Stimulated activated effector memory CD8-positive, alpha-beta T cell treated with anti-CD3 and anti-CD28 coated beads, Interleukin-12 subunit alpha, Interleukin-12 subunit beta, amount 100 ng/mL, for 72 hours (primary cell): ENCODE measurements at regions not wholly inside any gene's neighbourhood (a gene's known extent, or its start where the extent isn't known, plus 50 kb on each side); places are given as distances from the start of the nearest gene placed in this dataset.

ENCODE experiments used
- ATAC-seq: fragments of 150-1000 bp; cut with Tn5 transposase; 2 replicates; pipeline ENCODE4 v1.10.0; 2021
- DNase-seq, 2 donors: peaks; one replicate each; pipeline ENCODE4 v3.0.0; 2021 to 2022; ENCODE audit warnings: low spot score in 2 of 2
- H3K27ac Mint-ChIP-seq: one replicate; pipeline ENCODE4 v1.8.0; 2022; ENCODE audit warnings: mild to moderate bottlenecking, mixed read lengths
- H3K36me3 Mint-ChIP-seq: one replicate; pipeline ENCODE4 v1.8.0; 2022; ENCODE audit warnings: mild to moderate bottlenecking, mixed read lengths
- H3K4me1 Mint-ChIP-seq: one replicate; pipeline ENCODE4 v1.8.0; 2022; ENCODE audit warnings: mixed read lengths
- H3K4me3 Mint-ChIP-seq: one replicate; pipeline ENCODE4 v1.8.0; 2022; ENCODE audit warnings: mild to moderate bottlenecking, mixed read lengths
- H3K9me3 Mint-ChIP-seq: one replicate; pipeline ENCODE4 v1.8.0; 2022; ENCODE audit warnings: mixed read lengths

DNA sequence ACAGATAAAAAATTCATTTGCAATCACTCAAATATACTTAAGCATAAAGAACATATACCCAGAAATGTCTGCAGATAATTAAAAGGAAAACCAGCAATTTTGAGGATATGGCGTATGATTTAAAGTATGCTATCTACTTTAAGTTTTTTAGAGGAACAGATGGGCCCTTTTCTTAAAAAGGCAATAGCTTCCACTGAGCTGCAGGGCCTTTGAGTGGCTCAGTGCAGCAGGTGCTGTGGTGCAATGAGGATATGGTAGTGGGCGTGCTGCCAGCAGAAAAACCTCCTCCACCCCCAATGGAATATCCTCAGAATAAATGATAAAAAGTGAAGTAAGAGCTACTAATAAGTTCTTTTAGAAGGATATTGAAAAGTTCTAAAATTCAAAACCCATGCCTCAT, 814.5 kb downstream of the MTRR start:
- H3K9me3 Mint-ChIP-seq = peaks cover 13% of the 10 kb centered on the region
- DNase-seq = no peak
- H3K4me1 Mint-ChIP-seq = no peaks in the 10 kb centered on the region

DNA sequence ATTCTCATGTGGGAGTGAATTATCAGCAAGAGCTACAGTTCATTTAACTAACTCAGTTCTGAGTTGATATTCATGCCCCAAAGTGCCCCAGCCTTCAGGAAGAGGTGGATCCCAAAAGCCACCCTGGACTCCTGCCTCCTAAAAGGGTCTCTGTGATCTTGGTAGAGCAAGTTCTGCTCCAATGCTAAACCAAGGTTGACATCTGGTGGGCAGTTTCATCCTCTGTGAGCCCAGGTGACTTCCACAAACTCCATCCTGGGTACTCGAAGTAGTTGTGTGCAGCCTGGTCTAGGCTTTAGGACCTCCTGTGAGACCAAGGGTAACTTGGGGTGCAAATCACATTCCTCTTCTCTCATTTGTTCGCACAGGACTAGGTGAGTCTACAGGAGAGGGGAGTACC, 816.8 kb downstream of the MTRR start:
- H3K27ac Mint-ChIP-seq = no peak overlapping the region
- H3K4me3 Mint-ChIP-seq = no peak overlapping the region
- DNase-seq (no peak), ATAC-seq (no peak)
- H3K4me1 Mint-ChIP-seq = no peaks in the 10 kb centered on the region
- no peaks in the 10 kb centered on the region for H3K36me3 Mint-ChIP-seq
- peaks cover 15% of the 10 kb centered on the region for H3K9me3 Mint-ChIP-seq

More for the DNA sequence above, 814.5 kb downstream of the MTRR start:
- no peaks in the 10 kb centered on the region for H3K36me3 Mint-ChIP-seq
- H3K4me3 Mint-ChIP-seq = no peak overlapping the region
- ATAC-seq = no peak
- H3K27ac Mint-ChIP-seq = no peak overlapping the region

DNA sequence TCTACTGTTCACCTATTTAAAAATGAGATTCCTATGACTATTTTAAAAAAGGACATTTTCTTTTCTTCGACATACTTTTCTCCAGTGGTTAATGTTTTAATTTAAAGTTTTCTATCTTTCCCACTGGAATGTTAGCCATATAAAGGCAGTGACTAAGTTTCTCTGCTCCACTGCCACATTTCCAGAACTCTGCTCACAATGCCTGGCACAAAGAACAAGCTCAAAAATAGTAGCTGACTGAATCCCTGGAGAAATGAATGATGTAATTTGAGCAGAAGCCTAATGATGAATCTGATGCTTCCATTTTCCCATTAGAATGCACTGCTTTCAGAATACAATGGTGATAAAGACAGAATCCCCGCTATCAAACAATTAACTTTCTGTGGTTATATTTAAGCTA, 817.8 kb downstream of the MTRR start:
- H3K4me3 Mint-ChIP-seq = no peak overlapping the region
- H3K36me3 Mint-ChIP-seq = no peaks in the 10 kb centered on the region
- H3K9me3 Mint-ChIP-seq = peaks cover 14% of the 10 kb centered on the region
- H3K27ac Mint-ChIP-seq = no peak overlapping the region
- ATAC-seq (no peak), DNase-seq (no peak)
- H3K4me1 Mint-ChIP-seq = no peaks in the 10 kb centered on the region

DNA sequence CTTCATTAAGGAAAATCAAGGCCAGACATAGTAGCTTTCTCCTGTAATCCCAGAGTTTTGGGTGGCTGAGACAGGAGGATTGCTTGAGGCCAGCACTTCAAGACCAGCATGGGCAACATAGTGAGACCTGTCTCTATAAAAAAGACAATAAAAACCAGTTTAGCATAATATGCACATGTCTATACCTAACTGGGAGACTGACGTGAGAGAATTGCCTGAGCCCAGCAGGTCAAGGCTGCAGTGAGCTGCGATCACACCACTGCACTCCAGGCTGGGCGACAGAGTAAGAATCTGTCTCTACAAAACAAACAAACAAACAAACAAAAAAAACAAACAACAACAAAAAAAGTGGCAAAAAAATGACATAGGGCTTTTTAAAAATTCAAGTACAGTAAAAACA, 820.8 kb downstream of the MTRR start:
- Mint-ChIP-seq H3K9me3 (peaks cover 13% of the 10 kb centered on the region), H3K4me3 (no peak overlapping the region), H3K27ac (no peak overlapping the region), H3K4me1 (no peaks in the 10 kb centered on the region), H3K36me3 (no peaks in the 10 kb centered on the region)
- no peak for DNase-seq
- no peak for ATAC-seq

DNA sequence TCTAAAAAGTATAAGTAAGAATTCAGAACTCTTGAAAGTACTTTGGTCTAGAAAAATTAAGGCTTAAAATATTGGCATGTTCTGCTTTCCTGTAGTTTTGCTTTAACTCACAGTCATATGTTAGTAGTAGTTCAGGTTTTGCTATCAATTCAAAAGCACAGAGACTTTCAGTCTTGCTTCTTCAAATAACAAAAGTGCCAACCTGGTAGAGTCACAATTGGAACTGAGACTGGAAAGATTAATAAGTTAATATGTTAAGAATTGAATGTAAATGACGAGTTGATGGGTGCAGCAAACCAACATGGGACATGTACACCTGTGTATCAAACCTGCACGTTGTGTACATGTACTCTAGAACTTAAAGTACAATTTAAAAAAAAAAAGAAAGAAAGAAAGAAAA, 822.3 kb downstream of the MTRR start:
- Mint-ChIP-seq H3K9me3 (peaks cover 13% of the 10 kb centered on the region), H3K4me1 (no peaks in the 10 kb centered on the region), H3K4me3 (no peak overlapping the region), H3K27ac (no peak overlapping the region), H3K36me3 (no peaks in the 10 kb centered on the region)
- no peak for ATAC-seq
- no peak for DNase-seq

DNA sequence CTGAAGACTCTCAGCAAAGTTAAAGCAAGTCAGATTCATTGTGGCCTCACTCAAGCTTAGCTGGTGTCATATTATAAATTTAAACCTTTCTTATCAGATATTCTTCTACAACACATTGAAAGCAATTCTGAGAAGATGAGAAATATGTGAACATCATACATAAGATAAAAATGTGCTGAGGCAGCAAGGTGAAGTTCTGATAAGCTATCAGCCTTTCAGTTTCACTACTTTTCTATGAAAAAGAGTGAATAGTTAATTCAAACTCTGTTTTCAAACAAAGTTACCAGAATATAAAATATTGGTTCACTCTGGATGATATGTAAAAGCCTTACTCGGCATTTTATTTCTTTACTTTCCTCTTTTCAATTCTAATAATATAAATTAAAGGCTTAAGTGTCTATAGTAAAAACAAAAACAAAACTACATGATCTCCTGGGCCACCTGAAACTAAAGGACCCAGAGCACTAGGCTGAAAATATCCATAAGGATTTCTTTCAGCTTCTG, 824.4 kb downstream of the MTRR start:
- ATAC-seq (no peak), DNase-seq (no peak)
- Mint-ChIP-seq H3K4me3 (no peak overlapping the region), H3K4me1 (no peaks in the 10 kb centered on the region), H3K36me3 (no peaks in the 10 kb centered on the region), H3K27ac (no peak overlapping the region), H3K9me3 (peaks cover 9% of the 10 kb centered on the region)

DNA sequence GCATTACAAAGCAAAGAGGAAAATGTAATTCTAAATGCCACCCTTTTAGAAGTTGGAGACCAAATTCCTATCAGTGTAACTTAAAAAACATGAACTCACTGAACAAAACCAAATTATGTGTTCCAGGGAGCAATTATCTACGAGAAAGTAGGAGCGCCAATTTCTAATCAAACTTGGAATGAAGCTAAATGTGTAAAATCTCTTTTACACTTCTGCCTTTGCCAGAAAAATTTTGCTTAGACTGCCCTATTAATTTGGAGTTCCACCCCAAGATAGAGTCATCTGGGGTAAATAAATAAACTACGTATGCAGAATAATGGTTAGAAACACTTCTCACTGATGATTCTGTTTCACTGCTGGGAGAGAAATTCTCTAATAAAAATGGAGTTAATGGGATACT, 825.6 kb downstream of the MTRR start:
- Mint-ChIP-seq H3K36me3 (no peaks in the 10 kb centered on the region), H3K4me1 (no peaks in the 10 kb centered on the region), H3K4me3 (no peak overlapping the region), H3K9me3 (peaks cover 9% of the 10 kb centered on the region), H3K27ac (no peak overlapping the region)
- no peak for DNase-seq
- ATAC-seq = no peak

DNA sequence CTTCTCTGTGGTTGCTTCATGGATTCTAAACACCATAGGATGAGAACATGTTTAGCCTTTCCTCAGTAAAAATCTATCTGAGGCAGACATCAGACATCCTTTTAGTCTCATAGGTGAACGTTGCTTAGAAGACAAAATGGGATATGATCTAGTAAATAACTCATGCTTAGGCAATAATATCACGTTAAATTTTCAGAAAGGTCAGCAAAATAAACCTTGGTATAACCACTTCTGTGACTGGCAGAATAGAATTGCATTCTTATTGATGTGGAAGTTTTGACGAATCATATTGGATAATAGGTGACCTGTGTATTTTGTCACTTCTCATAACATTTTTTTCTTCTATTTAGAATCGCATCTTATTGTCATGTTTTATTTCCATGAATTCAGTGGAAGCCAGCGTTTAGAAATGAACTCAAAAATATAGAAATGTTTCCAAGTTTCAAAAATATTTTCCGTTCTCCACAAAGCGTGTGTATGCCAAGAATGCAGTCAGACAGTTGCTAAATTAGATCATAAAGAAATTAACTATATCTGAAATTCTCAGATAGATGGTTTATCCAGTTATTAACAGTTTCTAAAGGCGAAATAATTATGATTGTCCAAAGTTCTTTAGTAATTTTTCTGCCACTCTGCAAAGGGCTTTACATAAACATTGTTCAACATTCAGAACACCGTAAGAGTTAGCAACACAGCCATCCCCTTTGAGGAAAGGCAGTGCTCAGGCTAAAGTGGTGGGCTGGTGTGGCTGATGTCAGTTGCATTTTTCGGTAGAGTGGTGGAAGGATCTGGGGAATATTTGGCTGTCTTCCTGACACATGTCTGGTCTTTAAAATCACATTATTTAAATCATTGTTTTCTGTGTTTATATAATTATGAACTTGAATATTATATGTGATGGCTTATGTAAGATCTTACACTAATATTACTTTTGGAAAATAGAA, 827.2 kb downstream of the MTRR start:
- Mint-ChIP-seq H3K9me3 (peaks cover 7% of the 10 kb centered on the region), H3K4me1 (no peaks in the 10 kb centered on the region), H3K36me3 (no peaks in the 10 kb centered on the region), H3K27ac (no peak overlapping the region), H3K4me3 (no peak overlapping the region)
- ATAC-seq (no peak), DNase-seq (no peak)

DNA sequence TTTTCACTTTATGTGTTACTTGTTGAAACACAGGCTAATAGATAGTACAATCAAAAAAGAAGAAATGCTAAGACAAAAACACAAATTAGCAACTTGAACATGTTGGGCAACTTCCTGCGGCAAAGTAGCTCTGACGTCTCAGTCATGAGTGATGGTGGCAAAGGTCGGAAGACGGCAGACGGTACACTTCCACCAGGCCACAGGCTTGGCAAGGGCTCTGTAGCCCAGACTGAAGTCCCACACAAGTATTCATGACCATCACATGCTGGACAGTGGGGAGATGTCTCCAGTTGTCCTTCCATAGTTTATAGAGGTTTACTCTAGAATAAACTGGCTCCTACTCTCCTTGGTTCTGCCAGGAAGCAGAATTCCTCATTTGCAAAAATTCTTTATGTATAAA, 831.3 kb downstream of the MTRR start:
- DNase-seq = no peak
- peaks cover 3% of the 10 kb centered on the region for H3K9me3 Mint-ChIP-seq
- ATAC-seq = no peak
- no peak overlapping the region for H3K4me3 Mint-ChIP-seq
- H3K36me3 Mint-ChIP-seq = no peaks in the 10 kb centered on the region
- no peak overlapping the region for H3K27ac Mint-ChIP-seq
- H3K4me1 Mint-ChIP-seq = no peaks in the 10 kb centered on the region

DNA sequence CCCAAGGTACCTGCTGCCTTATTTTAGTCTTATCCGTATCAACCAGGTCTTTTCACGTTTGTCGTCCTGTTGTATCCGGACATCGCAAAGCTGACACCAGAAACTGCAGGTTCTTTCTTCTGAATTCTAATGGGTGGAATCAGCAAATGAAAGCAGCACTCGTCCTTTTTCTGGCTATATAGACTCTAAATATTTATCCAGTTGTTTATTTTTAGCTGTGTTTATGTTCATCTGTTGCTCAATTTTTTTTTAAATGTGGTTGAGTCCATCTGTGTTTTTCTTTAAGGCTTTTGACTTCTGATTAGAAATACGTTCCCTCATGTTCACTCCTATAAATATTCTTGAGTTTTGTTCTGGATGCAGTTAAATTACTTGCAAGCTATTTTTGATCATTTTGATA, 831.7 kb downstream of the MTRR start:
- no peaks in the 10 kb centered on the region for H3K4me1 Mint-ChIP-seq
- H3K36me3 Mint-ChIP-seq = no peaks in the 10 kb centered on the region
- no peak for ATAC-seq
- no peak overlapping the region for H3K4me3 Mint-ChIP-seq
- no peak overlapping the region for H3K27ac Mint-ChIP-seq
- H3K9me3 Mint-ChIP-seq = peaks cover 3% of the 10 kb centered on the region
- no peak for DNase-seq

DNA sequence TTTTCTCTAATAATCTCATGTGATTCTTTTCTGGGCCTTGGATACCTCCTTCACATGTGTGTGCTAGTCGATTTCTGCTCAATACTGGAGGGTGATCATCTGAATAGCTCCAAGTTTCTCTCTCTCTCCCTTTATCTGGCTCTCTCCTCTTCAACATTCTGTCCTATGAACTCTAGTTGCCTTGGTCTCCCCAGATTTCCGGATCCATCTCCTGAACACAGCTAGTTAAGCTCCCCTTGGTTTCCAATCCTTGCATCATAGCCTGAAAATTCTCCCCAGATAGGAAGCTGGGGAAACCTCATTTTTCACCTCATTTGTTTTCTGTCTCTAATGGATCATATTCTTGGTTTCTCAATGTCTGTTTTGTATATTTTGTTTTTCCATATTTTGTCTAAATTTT, 832.3 kb downstream of the MTRR start:
- H3K27ac Mint-ChIP-seq = no peak overlapping the region
- H3K36me3 Mint-ChIP-seq = no peaks in the 10 kb centered on the region
- DNase-seq (no peak), ATAC-seq (no peak)
- no peaks in the 10 kb centered on the region for H3K4me1 Mint-ChIP-seq
- no peak overlapping the region for H3K4me3 Mint-ChIP-seq
- peaks cover 3% of the 10 kb centered on the region for H3K9me3 Mint-ChIP-seq

DNA sequence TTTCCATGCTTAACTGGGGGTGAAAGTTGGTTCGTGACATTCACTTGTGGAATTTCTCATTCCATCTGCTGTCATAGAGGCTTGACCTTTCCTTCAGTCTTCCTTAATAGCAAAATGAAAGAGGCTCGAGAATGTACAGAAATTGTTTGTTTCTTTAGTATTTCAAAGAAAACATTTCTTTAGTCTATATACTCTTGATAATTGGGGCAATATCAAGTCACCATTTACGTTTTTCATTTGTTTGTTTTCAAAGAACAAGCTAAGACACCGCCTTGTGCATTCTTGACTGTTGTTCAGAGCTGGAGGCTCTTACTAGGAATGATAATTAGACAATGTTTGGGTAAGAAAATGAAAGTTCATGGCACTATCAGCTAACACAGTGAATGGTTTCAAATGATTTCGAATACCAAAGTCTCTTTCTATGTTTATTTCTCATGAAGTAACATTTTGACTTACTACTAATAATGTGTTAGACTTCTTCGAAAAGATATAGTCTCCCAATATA, 835.4 kb downstream of the SEMA5A start:
- ATAC-seq (no peak), DNase-seq (no peak)
- H3K4me3 Mint-ChIP-seq = no peak overlapping the region
- no peaks in the 10 kb centered on the region for H3K4me1 Mint-ChIP-seq
- peaks cover 2% of the 10 kb centered on the region for H3K9me3 Mint-ChIP-seq
- H3K36me3 Mint-ChIP-seq = no peaks in the 10 kb centered on the region
- no peak overlapping the region for H3K27ac Mint-ChIP-seq

DNA sequence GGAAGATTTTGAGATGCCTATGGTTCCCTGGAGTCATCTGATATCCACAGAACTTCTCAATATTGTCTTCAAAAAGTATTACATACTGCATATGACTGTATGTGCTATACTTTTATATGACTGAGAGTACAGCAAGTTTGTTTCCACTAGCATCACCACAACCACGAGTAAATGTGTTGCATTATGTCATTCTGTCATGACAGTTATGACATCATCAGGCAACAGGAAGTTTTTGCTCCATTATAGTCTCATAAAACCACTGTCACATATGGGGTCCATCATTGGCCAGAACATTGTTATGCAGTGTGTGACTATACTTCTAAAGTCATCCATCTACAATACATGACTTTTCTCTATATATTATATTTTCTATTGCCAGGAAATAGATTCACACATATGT, 831.7 kb downstream of the SEMA5A start:
- DNase-seq = no peak
- Mint-ChIP-seq H3K4me3 (no peak overlapping the region), H3K27ac (no peak overlapping the region), H3K9me3 (peaks cover 10% of the 10 kb centered on the region), H3K36me3 (no peaks in the 10 kb centered on the region), H3K4me1 (no peaks in the 10 kb centered on the region)
- no peak for ATAC-seq

DNA sequence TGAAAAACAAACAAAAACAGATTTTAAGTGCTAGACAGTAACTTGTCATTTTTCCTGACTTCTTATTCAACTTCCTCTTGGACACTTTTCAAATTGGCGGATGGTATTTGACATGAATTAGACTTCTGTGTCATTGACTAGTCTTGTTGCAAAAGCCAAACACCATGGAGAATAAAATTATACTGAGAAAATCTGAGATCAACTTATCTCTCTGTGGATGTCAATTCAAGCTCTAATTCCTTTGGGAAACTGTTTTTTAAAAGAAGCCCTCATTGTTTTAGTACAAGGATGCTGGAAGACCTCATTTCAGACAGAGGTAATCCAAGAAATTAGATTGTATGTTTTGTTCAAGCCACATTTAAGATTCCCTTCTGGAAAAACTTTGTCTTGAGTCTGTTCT, 831.0 kb downstream of the SEMA5A start:
- H3K4me3 Mint-ChIP-seq = no peak overlapping the region
- H3K27ac Mint-ChIP-seq = no peak overlapping the region
- H3K9me3 Mint-ChIP-seq = peaks cover 10% of the 10 kb centered on the region
- no peaks in the 10 kb centered on the region for H3K36me3 Mint-ChIP-seq
- DNase-seq (no peak), ATAC-seq (no peak)
- no peaks in the 10 kb centered on the region for H3K4me1 Mint-ChIP-seq

DNA sequence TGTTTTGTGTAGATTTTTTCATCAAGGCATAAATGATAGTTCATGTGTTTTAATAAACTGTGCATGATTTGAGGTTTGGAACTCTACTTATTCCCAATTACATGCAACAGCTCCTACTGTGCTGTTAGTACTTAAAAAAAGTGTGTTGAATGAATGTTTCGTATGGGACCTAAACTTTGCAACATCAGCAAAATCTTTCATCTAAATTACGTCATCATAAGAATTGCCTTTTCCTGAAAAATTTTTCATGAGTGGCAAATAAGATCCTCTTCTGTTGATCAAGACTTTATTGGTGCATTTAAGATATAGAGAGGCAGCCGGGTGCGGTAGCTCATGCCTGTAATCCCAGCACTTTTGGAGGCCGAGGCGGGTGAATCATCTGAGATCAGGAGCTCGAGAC, 826.1 kb downstream of the SEMA5A start:
- Mint-ChIP-seq H3K4me3 (no peak overlapping the region), H3K4me1 (no peaks in the 10 kb centered on the region), H3K27ac (no peak overlapping the region), H3K9me3 (peaks cover 13% of the 10 kb centered on the region), H3K36me3 (no peaks in the 10 kb centered on the region)
- ATAC-seq (no peak), DNase-seq (no peak)

DNA sequence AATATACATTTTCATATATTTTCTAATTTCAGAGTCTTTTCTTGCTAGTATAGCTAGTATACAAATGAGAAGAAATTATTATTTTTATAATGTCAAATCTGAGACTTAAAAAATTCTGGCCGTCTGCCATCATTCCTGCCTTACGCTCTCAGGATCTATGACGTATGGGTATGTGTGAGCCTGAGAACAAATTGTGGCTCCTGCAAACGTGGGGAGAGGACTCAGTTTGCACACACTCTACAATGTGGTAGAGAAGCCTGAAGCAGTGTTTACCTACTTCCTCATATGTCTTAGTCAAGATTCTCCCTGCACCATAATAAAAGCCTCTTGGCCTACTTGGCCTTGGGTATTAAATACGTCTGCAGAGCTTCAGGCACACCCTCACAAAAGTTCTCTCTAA, 825.4 kb downstream of the SEMA5A start:
- DNase-seq = no peak
- no peaks in the 10 kb centered on the region for H3K4me1 Mint-ChIP-seq
- H3K9me3 Mint-ChIP-seq = peaks cover 13% of the 10 kb centered on the region
- H3K27ac Mint-ChIP-seq = no peak overlapping the region
- H3K36me3 Mint-ChIP-seq = no peaks in the 10 kb centered on the region
- ATAC-seq = no peak
- no peak overlapping the region for H3K4me3 Mint-ChIP-seq
